HCT116 (cell line): ENCODE measurements at regions not wholly inside any gene's neighbourhood (a gene's known extent, or its start where the extent isn't known, plus 50 kb on each side); places are given as distances from the start of the nearest gene placed in this dataset.

Source experiments
- JUND ChIP-seq: IDR thresholded peaks from 2 replicates; pipeline ENCODE4 v1.6.1; 2012
- POLR2A ChIP-seq: IDR thresholded peaks from 2 replicates; pipeline ENCODE4 v1.7.0; 2011; ENCODE audit warnings: borderline replicate concordance; ENCODE audit not compliant: insufficient read depth, insufficient read length; ENCODE audit errors: extremely low read depth
- RAD21 ChIP-seq: IDR thresholded peaks from 2 replicates; pipeline ENCODE4 v1.6.1; 2012; ENCODE audit warnings: low read depth, mild to moderate bottlenecking
- REST ChIP-seq: IDR thresholded peaks from 2 replicates; pipeline ENCODE4 v1.6.1; 2012; ENCODE audit warnings: low read depth
- ZBTB33 ChIP-seq: IDR thresholded peaks from 2 replicates; pipeline ENCODE4 v1.6.1; 2011; ENCODE audit warnings: mild to moderate bottlenecking, low read length, moderate library complexity; ENCODE audit not compliant: insufficient replicate concordance; ENCODE audit errors: extremely low read depth
- TF ChIP-seq, protein P1 (sequence below), 3 experiments: fragments of 200-600 bp in 1 of 3; sonication (generic) in 1 of 3; IDR thresholded peaks in 2 of 3; conservative IDR thresholded peaks in 1 of 3; 2 replicates each; pipeline ENCODE4 v1.5.1; 2012 to 2017; ENCODE audit warnings: low read depth in 2 of 3, low read length in 2 of 3, antibody characterized with exemption in 1 of 3, borderline replicate concordance in 1 of 3, control low read depth in 1 of 3, mild to moderate bottlenecking in 1 of 3, mixed read lengths in 1 of 3, mixed run types in 1 of 3, moderate library complexity in 1 of 3; ENCODE audit not compliant: insufficient read depth in 1 of 3

DNA sequence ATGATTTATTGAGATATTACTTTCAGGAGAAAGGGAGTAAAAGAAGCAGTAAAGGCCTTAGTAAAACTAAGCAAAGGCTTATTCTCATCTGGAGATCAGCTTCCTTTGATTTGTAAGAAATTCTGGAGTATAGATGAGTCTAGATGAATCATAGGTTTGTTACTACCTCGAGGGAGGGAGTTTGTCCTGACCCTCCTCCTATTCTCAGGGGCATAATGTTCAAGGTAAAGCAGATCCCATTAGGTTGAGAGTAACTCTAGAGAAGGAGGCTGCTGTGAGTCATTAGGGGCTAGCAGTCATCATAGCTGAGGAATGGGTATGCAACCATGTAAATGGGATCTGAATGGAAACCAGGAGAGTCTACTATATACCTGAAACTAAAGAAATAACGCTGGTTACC, 155.5 kb upstream of the MOCS2 start:
- TF ChIP-seq POLR2A (no peak), ZBTB33 (no peak), RAD21 (no peak), REST (no peak), JUND (no peak)
- TF ChIP-seq, protein P1, sequence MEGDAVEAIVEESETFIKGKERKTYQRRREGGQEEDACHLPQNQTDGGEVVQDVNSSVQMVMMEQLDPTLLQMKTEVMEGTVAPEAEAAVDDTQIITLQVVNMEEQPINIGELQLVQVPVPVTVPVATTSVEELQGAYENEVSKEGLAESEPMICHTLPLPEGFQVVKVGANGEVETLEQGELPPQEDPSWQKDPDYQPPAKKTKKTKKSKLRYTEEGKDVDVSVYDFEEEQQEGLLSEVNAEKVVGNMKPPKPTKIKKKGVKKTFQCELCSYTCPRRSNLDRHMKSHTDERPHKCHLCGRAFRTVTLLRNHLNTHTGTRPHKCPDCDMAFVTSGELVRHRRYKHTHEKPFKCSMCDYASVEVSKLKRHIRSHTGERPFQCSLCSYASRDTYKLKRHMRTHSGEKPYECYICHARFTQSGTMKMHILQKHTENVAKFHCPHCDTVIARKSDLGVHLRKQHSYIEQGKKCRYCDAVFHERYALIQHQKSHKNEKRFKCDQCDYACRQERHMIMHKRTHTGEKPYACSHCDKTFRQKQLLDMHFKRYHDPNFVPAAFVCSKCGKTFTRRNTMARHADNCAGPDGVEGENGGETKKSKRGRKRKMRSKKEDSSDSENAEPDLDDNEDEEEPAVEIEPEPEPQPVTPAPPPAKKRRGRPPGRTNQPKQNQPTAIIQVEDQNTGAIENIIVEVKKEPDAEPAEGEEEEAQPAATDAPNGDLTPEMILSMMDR (IDR thresholded peaks at IDR 0.05 in 2 of 3, conservative IDR thresholded peaks at IDR 0.05 in 1 of 3; ENCODE audit: borderline replicate concordance in 1 of 3, insufficient read depth in 1 of 3, low read depth in 2 of 3, low read length in 2 of 3), result no peak
